DMS114 treated with DMSO at 0.1 percent for 48 hours (cell line): ENCODE measurements at regions not wholly inside any gene's neighbourhood (a gene's known extent, or its start where the extent isn't known, plus 50 kb on each side); places are given as distances from the start of the nearest gene placed in this dataset.
"Not testable (repeated sequence)": the region's sequence is repeated elsewhere in the genome, so short reads cannot be mapped to it uniquely, and the experiment has no call there.

Experiments used
- DNase-seq: peaks from one replicate; lab custom pipeline; 2025; ENCODE audit not compliant: unreplicated experiment; lab: John Stamatoyannopoulos, UW

DNA sequence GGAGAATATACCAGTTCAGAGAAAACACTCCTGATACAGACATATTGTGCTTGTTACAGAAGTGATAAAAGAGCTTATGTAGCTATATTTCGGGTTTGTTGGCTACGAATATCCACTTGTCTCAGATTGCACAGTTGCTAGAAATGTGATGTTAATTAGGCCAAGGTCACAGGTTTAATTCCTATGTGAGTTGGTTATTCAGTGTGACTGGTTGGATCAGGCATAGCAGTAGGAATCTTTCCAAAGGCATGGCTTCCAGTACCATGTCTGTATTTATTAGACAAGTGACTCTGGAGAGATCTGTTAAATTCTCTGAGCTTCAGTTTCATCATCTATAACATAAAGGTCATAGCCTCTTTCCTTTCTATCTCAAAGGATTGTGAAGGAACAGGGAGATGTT lies 152.7 kb upstream of the KITLG start:
- no peak for DNase-seq

DNA sequence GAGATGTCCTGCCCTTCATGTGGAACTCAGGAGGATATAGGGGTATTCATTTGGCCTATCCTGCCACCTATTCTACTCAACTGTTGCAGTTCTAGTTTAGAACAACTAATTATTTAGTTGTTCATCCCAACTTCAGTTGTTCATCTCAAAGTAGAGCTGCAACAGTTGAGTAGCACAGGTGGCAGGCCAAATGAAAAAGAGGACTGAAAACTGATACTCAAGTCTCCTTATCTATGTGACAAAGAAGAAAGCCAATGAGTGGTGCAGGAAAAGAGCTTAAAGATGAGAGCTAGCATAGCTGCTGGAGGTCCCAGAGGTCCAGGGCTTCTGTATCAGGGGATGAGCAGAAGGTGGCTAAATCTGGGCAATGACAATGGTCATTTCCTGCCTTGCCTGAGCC lies 148.9 kb upstream of the KITLG start:
- DNase-seq, result no peak

DNA sequence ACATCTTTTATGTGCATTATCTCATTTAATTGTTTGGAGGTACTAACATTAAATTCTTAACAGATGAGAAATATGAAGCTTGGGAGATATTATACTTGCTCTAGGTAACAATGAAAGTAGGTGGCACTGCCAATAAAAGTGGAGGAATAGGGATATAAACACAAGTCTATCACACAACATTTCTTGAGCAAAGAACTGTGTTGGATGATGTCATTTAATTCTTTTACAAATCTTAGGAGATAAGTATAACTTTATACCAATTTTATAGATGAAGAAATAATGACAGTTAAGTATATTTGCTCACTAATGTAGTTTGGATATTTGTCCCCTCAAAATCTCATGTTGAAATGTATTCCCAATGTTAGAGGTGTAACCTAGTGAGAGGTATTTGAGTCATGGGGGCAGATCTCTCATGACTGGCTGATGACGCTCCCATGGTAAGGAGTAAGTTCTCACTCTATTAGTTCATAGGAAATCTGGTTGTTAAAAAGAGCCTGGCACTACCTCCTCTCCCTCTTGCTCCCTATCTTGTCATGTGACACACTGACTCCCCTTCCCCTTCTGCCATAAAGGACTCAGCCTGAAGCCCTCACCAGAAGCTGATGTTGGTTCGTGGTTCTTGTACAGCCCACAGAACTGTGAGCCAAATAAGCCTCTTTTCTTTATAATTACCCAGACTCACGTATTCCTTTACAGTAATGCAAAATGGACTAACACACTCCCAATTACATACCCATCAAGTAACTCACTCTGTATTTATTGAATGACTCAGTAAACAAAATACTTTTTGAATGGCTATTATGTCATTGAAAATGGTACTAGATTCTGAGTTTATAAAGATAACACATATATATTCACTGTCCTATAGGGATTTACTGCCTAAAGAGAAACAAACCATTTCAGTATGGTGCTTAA lies 146.8 kb upstream of the KITLG start:
- DNase-seq, result no peak

DNA sequence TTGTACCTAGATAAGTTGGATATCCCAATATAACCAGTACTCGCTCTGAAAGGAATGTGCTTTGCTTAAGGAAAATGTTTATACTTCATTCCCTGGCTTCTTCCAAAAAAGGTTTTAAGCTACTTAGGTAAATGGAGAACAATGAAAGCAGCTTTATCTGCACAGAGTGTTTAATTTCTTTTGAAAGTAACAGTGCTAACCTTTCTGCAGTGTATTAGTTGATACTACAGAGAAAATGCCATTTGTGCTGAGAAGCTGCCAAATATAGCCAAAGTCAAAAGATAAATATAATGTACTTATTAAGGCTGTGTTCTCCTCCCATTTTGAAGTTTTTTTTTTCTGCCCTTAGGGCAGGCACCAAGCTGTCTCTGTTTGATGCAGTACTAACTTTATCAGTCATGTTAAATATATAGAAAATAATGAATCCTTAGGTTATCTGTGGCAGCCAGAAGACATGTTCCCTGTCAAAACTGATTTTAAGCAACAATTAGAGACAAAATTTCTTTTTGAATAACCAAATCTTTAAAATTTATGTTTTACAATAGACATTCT lies 145.4 kb upstream of the KITLG start:
- no peak for DNase-seq

DNA sequence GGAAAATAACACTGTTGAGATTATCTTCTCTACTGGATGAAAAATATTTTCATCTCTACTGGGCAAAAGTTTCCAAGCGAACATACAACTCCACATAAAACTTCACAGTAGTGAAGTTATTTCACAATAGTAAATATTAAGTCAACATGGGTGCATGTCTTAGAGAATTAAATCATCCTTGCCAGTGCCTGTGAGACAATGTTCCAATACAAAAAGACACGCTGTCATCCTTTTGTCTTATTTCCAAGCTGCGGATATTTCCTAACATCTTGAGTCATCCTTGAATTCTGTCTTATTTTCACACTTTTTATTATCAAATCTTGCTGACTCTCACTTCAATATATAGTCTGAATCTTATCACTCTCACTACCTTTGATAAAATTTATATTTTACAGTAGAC lies 142.9 kb upstream of the KITLG start:
- no peak for DNase-seq

DNA sequence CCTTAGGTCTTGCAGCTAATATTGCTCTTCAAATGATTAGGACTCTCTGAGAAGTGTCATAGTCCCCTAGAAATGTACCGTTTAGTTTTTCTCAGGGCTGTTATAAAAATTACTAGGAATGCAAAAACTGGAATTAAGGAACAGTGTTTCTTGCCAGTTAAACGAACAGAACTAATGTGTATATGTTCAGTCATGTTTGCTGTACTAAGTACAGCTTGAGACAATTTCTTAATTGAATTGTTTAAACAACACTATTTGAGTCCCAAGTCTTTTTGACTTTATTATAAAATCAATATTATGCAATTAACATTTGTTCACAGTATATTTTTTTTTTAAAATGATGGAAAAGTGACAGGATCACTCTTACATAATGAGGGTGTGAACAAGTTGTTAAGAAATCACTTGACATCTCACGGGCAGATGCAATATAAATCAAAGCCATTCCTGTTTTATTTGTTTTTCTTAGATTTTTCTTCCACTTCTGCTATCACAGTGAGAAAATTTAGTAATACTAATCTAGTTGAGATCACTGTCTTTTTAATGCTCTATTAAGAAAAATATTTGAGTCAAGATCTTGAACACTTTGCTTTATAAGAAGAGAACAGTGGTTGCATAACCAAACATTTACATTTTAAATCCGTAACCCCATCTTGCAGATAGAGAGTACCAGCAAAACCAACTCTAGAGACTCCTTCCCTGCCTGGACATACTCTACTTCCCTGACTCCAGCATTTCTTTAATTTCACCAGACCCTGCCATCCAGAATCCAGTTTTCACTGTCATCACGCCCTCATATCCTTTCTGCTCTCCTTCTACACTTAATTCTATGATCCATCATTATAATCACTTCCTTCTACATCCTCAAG lies 140.7 kb upstream of the KITLG start:
- no peak for DNase-seq

DNA sequence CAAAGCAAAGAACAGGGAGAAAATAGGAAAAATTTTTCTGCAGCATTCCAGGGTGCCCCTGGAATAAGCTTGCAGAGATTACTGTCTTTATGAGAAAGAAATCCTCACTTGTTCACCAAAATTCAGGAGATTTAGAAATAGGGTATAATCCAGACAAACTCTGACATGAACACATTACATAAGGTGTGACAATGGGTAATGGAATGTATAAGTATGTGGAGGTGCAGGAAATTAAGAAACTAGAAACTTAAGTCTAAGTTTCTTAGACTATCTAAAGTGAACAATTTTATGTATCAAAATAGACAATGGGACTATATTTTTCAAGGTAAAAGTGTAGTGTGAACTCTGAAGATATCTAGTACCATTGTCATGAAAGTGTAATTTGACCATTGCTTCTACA lies 140.0 kb upstream of the KITLG start:
- DNase-seq, result no peak

DNA sequence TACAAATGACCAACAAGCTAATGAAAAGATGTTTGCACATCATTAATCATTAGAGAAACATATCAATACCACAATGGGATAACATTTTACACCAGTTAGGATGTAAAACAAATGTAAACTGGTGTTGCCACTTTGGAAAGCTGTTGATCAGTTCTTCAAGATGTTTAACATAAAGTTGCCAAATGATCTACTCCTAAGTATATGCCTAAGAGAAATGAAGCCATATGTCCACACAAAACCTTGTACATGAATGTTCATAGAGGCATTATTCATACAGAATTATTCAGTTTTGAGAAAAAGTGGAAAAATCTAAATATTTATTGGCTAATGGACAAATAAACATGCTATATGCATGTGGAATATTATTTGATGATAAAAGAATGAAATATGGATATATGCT lies 136.9 kb upstream of the KITLG start:
- DNase-seq, result no peak

DNA sequence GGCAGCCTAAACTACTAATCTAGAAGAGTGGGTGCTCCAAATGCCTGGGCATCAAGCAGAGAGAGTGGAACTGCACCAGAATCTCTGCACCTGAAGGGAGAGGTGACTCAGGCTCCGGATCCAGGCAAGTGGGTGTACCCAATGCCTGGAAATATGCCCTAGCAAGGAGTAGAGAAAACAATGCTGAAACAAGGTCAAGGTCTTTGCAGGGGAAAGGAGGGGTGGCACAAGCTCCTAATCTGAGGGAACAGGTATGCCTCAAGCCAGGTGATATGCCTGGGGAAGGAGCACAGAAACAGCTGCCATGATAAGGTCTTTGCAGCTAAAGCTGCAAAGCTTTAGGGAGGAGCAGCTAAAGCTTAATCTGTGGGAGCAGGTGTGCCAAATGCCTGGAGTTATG lies 136.0 kb upstream of the KITLG start:
- no peak for DNase-seq

DNA sequence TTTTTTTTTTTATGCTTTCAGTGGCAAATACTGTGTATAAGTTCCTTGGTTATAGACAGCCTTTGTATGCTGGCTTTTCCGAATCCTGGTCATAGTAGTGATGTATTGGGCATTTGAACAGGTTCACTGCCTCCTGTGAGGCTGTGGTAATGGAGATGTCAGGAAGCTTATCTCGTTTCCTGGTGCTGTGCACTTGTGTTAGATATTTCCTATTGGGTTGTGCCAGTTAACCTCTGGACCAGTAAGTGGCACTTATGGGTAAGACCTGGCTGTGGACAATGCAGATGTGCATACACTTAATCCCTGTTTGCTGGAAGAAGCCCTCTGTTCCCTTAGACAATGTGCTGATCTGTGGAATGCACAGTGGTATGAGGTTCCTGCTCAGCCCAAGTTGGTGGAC lies 135.4 kb upstream of the KITLG start:
- no peak for DNase-seq

DNA sequence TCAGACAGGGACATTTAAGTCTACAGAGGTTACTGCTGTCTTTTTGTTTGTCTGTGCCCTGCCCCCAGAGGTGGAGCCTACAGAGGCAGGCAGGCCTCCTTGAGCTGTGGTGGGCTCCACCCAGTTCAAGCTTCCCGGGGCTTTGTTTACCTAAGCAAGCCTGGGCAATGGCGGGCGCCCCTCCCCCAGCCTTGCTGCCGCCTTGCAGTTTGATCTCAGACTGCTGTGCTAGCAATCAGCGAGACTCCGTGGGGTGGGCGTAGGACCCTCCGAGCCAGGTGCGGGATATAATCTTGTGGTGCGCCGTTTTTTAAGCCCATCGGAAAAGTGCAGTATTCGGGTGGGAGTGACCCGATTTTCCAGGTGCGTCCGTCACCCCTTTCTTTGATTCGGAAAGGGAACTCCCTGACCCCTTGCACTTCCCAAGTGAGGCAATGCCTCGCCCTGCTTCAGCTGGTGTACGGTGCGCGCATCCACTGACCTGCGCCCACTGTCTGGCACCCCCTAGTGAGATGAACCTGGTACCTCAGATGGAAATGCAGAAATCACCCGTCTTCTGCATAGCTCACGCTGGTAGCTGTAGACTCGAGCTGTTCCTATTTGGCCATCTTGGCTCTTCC lies 134.1 kb upstream of the KITLG start:
- DNase-seq, result not testable (repeated sequence)

DNA sequence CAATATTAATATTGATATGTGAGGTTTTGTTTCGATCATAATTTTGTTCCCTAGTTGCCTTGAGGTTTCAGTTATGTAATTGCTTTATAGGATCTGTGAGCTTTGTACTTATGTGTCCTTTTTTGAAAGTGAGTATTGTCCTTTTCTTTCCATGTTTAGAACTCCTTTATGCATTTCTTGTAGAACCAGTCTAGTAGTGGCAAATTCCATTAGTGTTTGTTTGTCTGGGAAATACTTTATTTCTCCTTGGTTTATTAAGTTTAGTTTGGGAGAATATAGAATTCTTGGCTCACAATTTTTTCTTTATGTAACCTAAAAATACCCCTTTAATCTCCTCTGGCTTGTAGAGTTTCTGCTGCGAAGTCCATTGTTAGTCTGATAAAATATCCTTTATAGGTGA lies 127.5 kb upstream of the KITLG start:
- no peak for DNase-seq

DNA sequence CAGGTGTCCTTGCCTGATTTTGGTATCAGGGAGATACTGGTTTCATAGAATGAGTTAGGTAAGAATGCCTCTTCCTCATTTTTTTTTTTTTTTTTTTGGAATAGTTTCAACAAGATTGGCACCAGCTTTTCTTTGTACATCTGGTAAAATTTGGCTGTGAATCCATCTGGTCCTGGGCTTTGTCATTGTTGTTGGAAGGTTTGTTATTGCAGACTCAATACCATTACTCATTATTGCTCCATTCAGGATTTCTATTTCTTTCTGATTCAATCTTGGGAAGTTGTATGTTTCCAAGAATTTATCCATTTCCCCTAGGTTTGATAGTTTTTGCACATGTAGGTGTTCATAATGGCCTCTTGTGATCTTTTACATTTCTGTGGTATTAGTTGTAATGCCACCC lies 126.0 kb upstream of the KITLG start:
- DNase-seq, result no peak

DNA sequence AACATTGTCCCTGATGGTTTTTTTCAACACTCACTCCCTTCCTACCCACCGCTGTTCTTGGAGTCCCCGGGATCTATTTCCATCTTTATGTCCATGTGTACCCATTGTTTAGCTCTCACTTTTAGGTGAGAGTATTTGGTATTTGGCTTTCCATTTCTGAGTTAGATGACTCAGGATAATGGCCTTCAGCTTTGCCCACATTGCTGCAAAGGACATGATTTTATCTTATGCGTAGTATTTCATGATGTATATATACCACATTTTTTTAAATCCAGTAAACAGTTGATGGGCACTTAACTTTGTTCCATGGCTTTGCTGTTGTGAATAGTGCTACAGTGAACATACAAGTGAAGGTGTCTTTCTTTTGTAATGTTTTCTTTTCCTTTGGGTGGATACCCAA lies 123.5 kb upstream of the KITLG start:
- no peak for DNase-seq

DNA sequence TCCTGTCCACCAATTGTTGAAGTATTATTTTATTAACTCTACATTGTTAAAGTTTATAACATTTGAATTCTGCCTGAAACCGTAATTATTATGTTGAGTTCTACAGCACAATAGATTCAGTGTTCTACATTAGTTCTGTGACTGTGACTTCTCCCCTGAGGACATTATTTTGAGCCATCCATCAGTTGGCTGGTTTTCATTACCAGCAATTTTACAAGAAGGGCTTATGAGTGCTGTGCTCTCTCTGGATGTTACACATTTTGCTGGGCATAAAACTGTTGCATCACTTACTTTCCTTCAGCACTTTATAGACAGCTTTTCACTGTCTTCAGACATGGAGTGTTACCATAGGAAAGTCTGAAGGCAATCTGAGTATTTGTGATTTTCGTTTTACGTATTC lies 118.2 kb upstream of the KITLG start:
- DNase-seq, result no peak

DNA sequence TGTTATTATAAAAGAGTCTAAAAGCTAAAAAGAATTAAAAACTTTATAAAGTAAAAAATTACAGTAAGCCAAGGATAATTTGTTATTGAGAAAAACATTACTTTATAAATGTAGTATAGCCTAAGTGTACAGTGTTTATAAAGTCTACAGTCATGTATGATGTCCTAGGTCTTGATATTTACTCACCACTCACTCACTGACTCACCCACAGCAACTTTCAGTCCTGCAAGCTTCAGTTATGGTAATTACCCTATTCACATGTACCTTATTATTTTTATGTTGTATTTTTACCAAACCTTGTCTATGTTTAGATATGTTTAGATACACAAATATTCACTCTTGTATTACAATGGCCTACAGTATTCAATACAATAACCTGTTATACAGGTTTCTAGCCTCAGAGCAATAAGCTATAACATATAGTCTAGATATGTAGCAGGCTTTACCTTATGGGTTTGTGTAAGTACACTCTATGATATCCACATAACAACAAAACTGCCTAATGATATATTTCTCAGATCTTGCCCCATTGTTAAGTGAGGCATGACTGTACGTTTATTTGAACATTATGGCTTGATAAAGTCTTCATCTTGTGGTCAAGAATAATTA lies 113.7 kb upstream of the KITLG start:
- no peak for DNase-seq

DNA sequence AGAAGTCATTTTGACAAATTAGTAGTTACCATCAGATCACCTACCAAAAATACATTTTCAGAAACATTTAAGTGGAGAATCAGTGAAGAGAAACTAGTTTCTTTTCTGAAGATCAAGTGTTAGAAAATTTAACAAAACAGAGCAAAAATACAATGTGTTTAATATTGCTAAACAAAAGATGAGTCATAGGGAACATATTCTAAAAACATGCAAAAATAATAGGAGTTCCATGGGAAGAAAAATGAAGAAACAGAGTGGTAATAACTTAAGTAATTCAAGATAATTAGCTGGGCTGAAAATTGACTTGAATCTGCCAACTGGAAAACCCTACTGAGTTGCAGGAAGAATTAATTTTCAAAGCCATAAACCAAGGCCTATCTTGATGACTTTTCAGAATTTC lies 111.5 kb upstream of the KITLG start:
- no peak for DNase-seq

DNA sequence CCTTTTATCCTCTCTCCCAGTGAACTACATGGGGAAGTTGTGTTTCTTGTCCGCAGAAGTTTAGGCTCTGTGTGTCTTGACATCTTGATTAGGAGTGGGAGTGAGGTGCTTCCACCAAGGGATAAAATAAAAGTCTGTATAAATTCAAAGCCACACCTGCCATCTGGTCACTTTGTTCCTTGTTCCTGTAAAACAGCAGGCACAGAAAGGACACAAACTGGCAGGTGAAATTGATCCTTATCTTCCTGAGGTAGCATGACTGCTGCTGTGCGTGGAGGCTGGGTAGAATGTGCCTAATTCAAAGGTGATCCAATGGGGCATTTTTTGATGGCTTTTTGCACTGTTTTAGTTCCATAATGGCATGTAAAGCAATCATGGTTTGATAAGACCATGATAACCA lies 104.3 kb upstream of the KITLG start:
- DNase-seq, result no peak

DNA sequence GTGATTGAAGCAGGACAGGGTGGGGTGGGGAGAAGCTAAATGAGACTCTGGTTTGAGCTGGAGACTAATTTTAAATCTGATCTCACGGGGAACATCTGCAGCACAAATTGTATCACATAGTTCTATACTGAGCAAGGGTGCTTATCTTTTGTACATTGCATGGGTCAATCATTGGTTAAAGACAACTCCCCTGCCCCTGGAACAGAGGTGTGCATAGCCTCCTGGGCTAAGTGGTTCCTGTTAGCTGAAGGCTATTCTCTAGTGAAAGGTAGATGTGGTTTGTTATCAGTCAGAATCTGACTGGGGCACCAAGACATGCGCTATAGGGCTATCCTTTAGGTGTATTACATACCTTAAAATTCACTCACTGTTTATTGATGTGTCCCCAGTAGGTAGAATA lies 103.9 kb upstream of the KITLG start:
- DNase-seq, result no peak

DNA sequence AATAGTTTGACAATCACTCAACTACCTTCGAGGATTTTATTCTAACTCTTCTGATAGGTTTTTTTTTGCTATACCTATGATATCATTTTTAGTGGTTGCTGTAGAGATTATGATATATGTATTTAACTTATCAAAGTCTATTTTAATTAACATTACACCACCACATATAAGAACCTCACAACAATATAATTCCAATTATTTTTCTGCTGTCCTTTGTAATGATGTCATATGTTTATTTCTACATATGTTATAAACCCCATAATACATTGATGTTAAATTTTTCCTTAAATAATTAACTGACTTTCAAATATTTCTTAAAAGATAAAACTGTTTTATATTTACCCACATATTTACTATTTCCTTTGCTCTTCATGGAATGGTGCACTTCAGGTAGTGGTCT lies 103.4 kb upstream of the KITLG start:
- no peak for DNase-seq

DNA sequence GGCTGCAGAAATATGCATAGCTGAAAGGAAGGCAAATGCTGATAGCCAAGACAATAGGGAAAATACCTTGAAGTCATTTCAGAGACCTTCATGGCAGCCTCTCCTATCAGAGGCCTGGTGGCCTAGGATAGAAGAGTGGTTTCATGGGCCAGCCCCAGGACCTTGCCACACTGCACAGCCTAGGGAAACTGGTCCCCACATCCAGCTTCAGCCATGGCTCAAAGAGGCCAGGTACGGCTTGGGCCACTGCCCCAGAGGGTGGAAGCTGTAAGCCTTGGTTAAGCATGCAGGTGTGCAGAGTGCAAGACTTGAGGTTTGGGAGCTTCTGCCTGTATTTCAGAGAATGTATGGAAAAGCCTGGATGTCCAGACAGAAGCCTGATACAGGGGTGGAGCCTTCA lies 101.0 kb upstream of the KITLG start:
- DNase-seq, result no peak
